Endothelial cell of umbilical vein (primary cell): ENCODE measurements at regions not wholly inside any gene's neighbourhood (a gene's known extent, or its start where the extent isn't known, plus 50 kb on each side); places are given as distances from the start of the nearest gene placed in this dataset.
"Not testable (repeated sequence)": the region's sequence is repeated elsewhere in the genome, so short reads cannot be mapped to it uniquely, and the experiment has no call there.

ENCODE experiments used
- BruUV-seq: library from RNA; stranded (reverse); fragments of 400-500 nt; replicated peaks from 2 replicates; lab custom pipeline; 2021; lab: Mats Ljungman, UMichigan
- CTCF ChIA-PET: fragments of 300-600, 350-600 bp; sonication (Branson Sonifier 250); formaldehyde crosslinking; loops from one replicate; lab custom pipeline; 2021; ENCODE audit warnings: antibody characterized with exemption, inconsistent platforms; lab: Charles Lee
- POLR2A ChIA-PET: fragments of 300-600, 350-600 bp; sonication (Branson Sonifier 250); formaldehyde crosslinking; loops from one replicate; lab custom pipeline; 2021; ENCODE audit warnings: antibody characterized with exemption, inconsistent platforms; lab: Charles Lee
- DNase-seq: peaks from one replicate; pipeline ENCODE4 v3.0.0-alpha.2; 2011; ENCODE audit warnings: low read depth, low spot score
- FAIRE-seq: peaks from 2 replicates; lab custom pipeline; 2011; peaks lifted over from hg19 to GRCh38; lab: Jason Lieb, UNC
- H2AFZ ChIP-seq: 2 replicates; pipeline ENCODE4 v1.6.0; 2012; ENCODE audit warnings: low read depth, low read length, control low read depth, inconsistent platforms
- H3K27ac ChIP-seq: 2 replicates; pipeline ENCODE4 v1.5.1; 2011; ENCODE audit warnings: low read depth, mild to moderate bottlenecking, control low read depth, low read length, moderate library complexity; ENCODE audit not compliant: insufficient read depth
- H3K27me3 ChIP-seq, 2 experiments: 2 replicates each; pipeline versions ENCODE4 v1.6.0 to v1.6.1; 2011; ENCODE audit warnings: low read length in 2 of 2, mixed read lengths in 1 of 2; ENCODE audit not compliant: control insufficient read depth in 2 of 2, insufficient read depth in 2 of 2
- H3K36me3 ChIP-seq, 2 experiments: 2 replicates in 1 of 2; 3 replicates in 1 of 2; pipeline ENCODE4 v1.5.1; 2011; ENCODE audit warnings: low read length in 2 of 2, mild to moderate bottlenecking in 1 of 2, moderate library complexity in 1 of 2; ENCODE audit not compliant: control insufficient read depth in 2 of 2, insufficient read depth in 2 of 2; ENCODE audit errors: extremely low read depth in 1 of 2
- H3K4me1 ChIP-seq: 3 replicates; pipeline ENCODE4 v1.5.1; 2011; ENCODE audit warnings: mild to moderate bottlenecking, low read length; ENCODE audit not compliant: control insufficient read depth, insufficient read depth; ENCODE audit errors: extremely low read depth
- H3K4me2 ChIP-seq: 2 replicates; pipeline ENCODE4 v1.6.1; 2011; ENCODE audit warnings: low read length, control low read depth, mixed read lengths; ENCODE audit not compliant: insufficient read depth
- H3K4me3 ChIP-seq, 3 experiments: fragments of 200-600 bp in 1 of 3; sonication (generic), shearing (Covaris generic) in 1 of 3; replicated peaks in 1 of 3; 2 replicates each; pipeline ENCODE4 v1.5.1; 2011 to 2016; ENCODE audit warnings: control low read depth in 3 of 3, low read length in 3 of 3, mild to moderate bottlenecking in 2 of 3, inconsistent platforms in 1 of 3, low read depth in 1 of 3, moderate library complexity in 1 of 3; ENCODE audit not compliant: insufficient read depth in 1 of 3
- H3K79me2 ChIP-seq: 2 replicates; pipeline ENCODE4 v1.6.0; 2012; ENCODE audit warnings: low read length, inconsistent platforms; ENCODE audit not compliant: control insufficient read depth, insufficient read depth
- H3K9ac ChIP-seq: replicated peaks from 2 replicates; pipeline ENCODE3; 2011; ENCODE audit warnings: low read length, control low read depth; ENCODE audit not compliant: insufficient read depth; ENCODE audit errors: extremely low read depth
- H3K9me1 ChIP-seq: replicated peaks from 3 replicates; pipeline ENCODE4 v1.6.0; 2011; ENCODE audit warnings: mild to moderate bottlenecking, low read length; ENCODE audit not compliant: control insufficient read depth, insufficient read depth; ENCODE audit errors: extremely low read depth
- H3K9me3 ChIP-seq: replicated peaks from 2 replicates; pipeline ENCODE4 v1.5.1; 2012; ENCODE audit warnings: low read length, inconsistent platforms; ENCODE audit not compliant: control insufficient read depth, insufficient read depth
- H4K20me1 ChIP-seq: replicated peaks from 2 replicates; pipeline ENCODE3; 2011; ENCODE audit warnings: mild to moderate bottlenecking, low read length; ENCODE audit not compliant: control insufficient read depth, insufficient read depth; ENCODE audit errors: extremely low read depth
- CTCF ChIP-seq, 2 donors: IDR thresholded peaks; 1 replicate in 1 of 2; 2 replicates in 1 of 2; pipeline ENCODE4 v1.5.1; 2011; ENCODE audit warnings: low read length in 2 of 2, mild to moderate bottlenecking in 2 of 2, moderate library complexity in 2 of 2, control low read depth in 1 of 2, inconsistent platforms in 1 of 2, low read depth in 1 of 2; ENCODE audit not compliant: insufficient read depth in 1 of 2; ENCODE audit errors: extremely low read depth in 1 of 2
- EZH2 ChIP-seq: IDR thresholded peaks from 2 replicates; pipeline ENCODE4 v1.6.1; 2012; ENCODE audit warnings: borderline replicate concordance, low read depth, mild to moderate bottlenecking, moderate library complexity, low read length, inconsistent platforms; ENCODE audit not compliant: severe bottlenecking
- FOS ChIP-seq: IDR thresholded peaks from 2 replicates; pipeline ENCODE4 v1.6.1; 2011; ENCODE audit warnings: mild to moderate bottlenecking, low read length, moderate library complexity, borderline replicate concordance; ENCODE audit not compliant: insufficient read depth
- GATA2 ChIP-seq: IDR thresholded peaks from 2 replicates; pipeline ENCODE4 v1.7.0; 2011; ENCODE audit warnings: low read depth, mild to moderate bottlenecking, moderate library complexity, mixed read lengths, low read length; ENCODE audit not compliant: insufficient read length, insufficient read depth
- JUN ChIP-seq: IDR thresholded peaks from 2 replicates; pipeline ENCODE4 v1.6.1; 2011; ENCODE audit warnings: borderline replicate concordance, low read depth; ENCODE audit not compliant: insufficient read length, insufficient read depth
- MAX ChIP-seq: IDR thresholded peaks from 2 replicates; pipeline ENCODE4 v1.6.1; 2011; ENCODE audit not compliant: insufficient read depth, insufficient read length
- MYC ChIP-seq: IDR thresholded peaks from one replicate; pipeline ENCODE4 v1.6.1; 2011; ENCODE audit warnings: mild to moderate bottlenecking, low read depth, low read length
- POLR2A ChIP-seq: IDR thresholded peaks from 2 replicates; pipeline ENCODE4 v1.6.1; 2012; ENCODE audit warnings: low read depth, mild to moderate bottlenecking, control low read depth, low read length
- POLR2AphosphoS5 ChIP-seq: IDR thresholded peaks from 2 replicates; pipeline ENCODE4 v1.6.1; 2012; ENCODE audit warnings: low read depth, mild to moderate bottlenecking, control low read depth, low read length, moderate library complexity; ENCODE audit not compliant: insufficient read depth
- dilution Hi-C: fragments of 300-500 bp; cut with MboI; formaldehyde crosslinking; loops from one replicate; pipeline ENCODE4 v1.15.0; 2019; ENCODE audit warnings: low sequenced_read_pairs; ENCODE audit not compliant: extremely low pct_ligation_motif_present
- intact Hi-C: fragments of 100-400 bp; cut with micrococcal nuclease; formaldehyde crosslinking; loops from one replicate; pipeline ENCODE4 v1.10.0; 2022

GRCh38 chr2:83788938-83789566 is 670.0 kb downstream of the SUCLG1 start:
- H3K79me2 ChIP-seq, H4K20me1 ChIP-seq, H2AFZ ChIP-seq, H3K9ac ChIP-seq, intact Hi-C loops, FAIRE-seq, H3K4me3 ChIP-seq, H3K4me2 ChIP-seq, H3K36me3 ChIP-seq, H3K9me1 ChIP-seq, H3K27ac ChIP-seq, H3K27me3 ChIP-seq, H3K9me3 ChIP-seq, CTCF ChIA-PET, dilution Hi-C loops, BruUV-seq, H3K4me1 ChIP-seq, DNase-seq, POLR2A ChIA-PET: not testable (repeated sequence)

GRCh38 chr2:83787189-83787588 is 671.9 kb downstream of the SUCLG1 start:
- H3K9me1 ChIP-seq = no peaks in the 10 kb centered on the region
- no peak overlapping the region for H3K9ac ChIP-seq
- no TSS peak for BruUV-seq
- dilution Hi-C loops = no loop called here
- H3K4me3 ChIP-seq = no peak overlapping the region
- H3K27me3 ChIP-seq = no peaks in the 10 kb centered on the region
- H3K36me3 ChIP-seq = no peaks in the 10 kb centered on the region
- H3K79me2 ChIP-seq = no peaks in the 10 kb centered on the region
- no peak for FAIRE-seq
- POLR2A ChIA-PET = no interaction called here
- no peaks in the 10 kb centered on the region for H3K4me1 ChIP-seq
- intact Hi-C loops = no loop called here
- no peaks in the 10 kb centered on the region for H3K9me3 ChIP-seq
- no peaks in the 10 kb centered on the region for H4K20me1 ChIP-seq
- DNase-seq = no peak
- H2AFZ ChIP-seq = no peak overlapping the region
- CTCF ChIA-PET = no interaction called here
- TF ChIP-seq GATA2 = no peak
- no peak for TF ChIP-seq POLR2AphosphoS5
- no peak for TF ChIP-seq CTCF (IDR thresholded peaks at IDR 0.05; ENCODE audit: extremely low read depth in 1 of 2, insufficient read depth in 1 of 2, low read depth in 1 of 2, low read length in 2 of 2)
- TF ChIP-seq MAX = no peak
- TF ChIP-seq JUN = no peak
- TF ChIP-seq MYC = no peak
- no peak for TF ChIP-seq FOS
- TF ChIP-seq POLR2A = no peak
- no peak for TF ChIP-seq EZH2
- H3K4me2 ChIP-seq = no peak overlapping the region
- no peak overlapping the region for H3K27ac ChIP-seq
